Activated CD8-positive, alpha-beta memory T cell treated with anti-CD3 and anti-CD28 coated beads for 1 hour (primary cell): ENCODE measurements at regions not wholly inside any gene's neighbourhood (a gene's known extent, or its start where the extent isn't known, plus 50 kb on each side); places are given as distances from the start of the nearest gene placed in this dataset.
"Not testable (repeated sequence)": the region's sequence is repeated elsewhere in the genome, so short reads cannot be mapped to it uniquely, and the experiment has no call there.

Experiments used
- DNase-seq, 2 donors: peaks; one replicate each; pipeline ENCODE4 v3.0.0-alpha.2; 2020; ENCODE audit warnings: low read depth in 1 of 2; ENCODE audit errors: extremely low read depth in 1 of 2

DNA sequence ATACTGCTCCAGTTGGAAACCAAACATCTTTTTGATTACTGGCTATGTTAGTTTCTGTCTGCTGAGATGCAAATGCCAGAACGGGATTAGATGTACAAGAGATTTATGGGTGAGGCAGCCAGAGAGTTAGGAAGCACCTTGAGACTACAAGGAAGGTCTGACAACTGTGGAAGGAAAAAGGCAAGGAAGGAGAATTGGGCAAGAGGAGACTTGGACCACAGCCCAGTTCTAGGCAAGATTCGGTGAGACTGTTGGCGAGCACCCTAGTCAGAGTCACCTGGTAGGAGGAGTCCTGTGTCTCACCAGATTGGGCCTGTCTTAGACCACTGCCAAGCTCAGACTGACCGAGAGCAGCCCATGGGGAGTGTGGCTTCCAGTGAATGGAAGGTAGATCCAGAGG lies 91.8 kb upstream of the F13A1 start:
- no peak for DNase-seq

- no peak for DNase-seq
Measured at GRCh38 chr6:6412700-6413099, 92.2 kb upstream of the F13A1 start.

DNA sequence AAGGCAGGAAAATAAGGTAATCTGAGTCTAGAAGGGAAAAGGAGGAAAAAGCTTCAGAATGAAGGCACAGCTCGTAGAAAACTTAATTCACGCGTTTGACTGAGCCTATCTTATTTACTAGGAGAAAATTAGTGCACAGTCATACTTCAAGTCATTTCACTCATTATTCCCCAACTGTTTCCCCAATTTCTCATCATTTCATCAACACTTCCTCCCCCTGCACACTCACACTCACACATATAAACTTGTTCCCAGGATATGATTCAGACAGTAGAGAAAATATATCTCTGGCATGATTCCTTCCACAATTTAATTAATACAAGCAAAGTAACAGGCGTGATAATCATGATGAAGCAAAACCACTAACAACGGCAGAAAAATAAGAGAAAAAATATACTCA lies 94.5 kb upstream of the F13A1 start:
- DNase-seq = no peak

DNA sequence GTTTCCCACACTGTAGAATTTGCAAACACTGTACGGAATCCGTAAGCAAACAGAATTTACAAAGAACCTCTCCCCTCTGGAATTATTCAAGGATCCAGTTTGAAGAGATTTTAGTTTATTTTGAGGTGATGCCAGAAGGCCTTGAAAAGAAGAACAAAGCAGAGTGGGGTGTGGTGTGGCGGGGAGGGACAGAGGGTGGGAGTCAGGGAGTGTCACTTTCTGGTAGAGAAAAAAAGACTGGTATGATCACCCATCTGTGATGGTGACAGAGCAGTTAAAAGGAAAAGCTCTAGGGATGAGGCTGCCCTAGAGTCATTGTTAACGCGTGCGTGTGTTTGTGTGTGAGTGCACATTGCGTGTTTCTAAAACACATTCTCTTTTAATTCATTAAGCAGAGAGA lies 97.0 kb upstream of the F13A1 start:
- no peak for DNase-seq

- DNase-seq = no peak
Measured at GRCh38 chr6:6418421-6418820, 98.0 kb upstream of the F13A1 start.

DNA sequence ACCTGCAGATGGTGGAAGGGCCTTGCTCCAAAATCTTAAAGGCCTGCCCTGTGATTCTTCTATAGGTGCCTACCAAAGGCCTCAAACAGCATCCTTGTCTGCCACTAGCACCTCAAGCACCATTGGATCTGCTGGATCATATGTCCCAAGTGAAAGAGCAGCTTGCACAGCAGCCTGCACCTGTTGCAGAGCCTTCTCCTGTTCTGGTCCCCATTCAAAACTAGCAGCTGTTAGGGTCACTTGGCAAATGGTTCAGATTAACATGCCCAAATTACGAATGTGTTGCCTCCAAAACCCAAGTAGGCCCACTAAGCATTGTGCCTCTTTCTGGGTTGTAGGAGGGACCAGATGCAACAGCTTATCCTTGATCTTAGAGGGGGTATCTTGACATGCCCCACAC lies 99.6 kb upstream of the F13A1 start:
- no peak for DNase-seq

DNA sequence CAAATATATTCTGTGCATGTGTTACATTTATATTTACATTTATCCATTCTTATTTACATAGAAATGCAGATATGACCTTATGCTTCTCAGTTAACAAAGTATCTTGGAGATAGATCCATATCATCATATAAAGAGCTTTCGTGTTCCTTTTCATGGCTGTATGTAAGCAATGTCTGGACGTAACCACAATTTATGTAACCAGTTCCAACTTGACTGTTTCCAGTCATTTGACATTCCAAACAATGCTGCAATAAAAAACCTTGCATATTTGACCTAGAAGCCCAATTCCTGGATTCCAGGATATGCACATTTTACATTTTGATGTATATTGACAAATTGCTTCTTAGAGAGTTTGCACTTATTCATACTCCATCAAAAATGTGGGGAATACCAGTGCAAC lies 113.7 kb upstream of the F13A1 start:
- DNase-seq = no peak

DNA sequence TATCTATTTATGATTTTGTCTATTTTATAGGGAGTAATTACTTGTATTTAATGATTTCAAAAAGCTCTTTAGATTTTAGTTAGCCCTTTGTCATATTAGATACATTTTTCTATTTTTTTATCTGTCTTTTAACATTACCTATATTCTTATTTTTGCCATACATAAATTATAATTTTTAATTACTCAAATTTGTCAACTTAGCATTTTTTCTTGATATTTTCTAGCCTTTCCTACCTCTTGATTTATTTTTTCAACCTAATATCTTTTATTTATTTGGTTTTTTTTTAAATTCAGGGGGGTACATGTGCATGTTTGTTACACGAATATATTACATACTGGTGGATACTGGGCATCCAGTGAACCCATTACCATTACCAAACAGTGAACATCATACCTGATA lies 114.3 kb upstream of the F13A1 start:
- DNase-seq = no peak

DNA sequence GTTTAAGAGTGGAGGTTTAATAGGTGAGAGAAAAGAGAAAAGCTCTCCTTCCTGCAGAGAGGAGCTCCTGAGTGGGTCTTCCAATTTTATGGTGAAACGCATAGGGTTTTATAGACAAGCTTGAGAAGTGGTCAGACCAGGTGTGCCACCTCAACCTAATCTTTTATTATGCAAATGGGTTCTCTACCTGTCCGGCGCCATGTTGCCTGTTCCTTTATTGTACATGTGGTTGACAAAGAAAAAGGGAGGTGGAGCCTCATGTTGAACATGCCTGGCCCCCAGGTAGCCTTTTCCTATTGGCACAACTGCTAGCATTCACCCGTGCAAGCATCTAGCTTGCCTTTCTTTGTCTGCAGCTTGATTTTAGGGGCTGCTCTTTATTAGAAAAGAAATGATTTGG lies 115.9 kb upstream of the F13A1 start:
- DNase-seq = no peak

- DNase-seq = no peak
Measured at GRCh38 chr6:6436946-6437345, 116.5 kb upstream of the F13A1 start.

DNA sequence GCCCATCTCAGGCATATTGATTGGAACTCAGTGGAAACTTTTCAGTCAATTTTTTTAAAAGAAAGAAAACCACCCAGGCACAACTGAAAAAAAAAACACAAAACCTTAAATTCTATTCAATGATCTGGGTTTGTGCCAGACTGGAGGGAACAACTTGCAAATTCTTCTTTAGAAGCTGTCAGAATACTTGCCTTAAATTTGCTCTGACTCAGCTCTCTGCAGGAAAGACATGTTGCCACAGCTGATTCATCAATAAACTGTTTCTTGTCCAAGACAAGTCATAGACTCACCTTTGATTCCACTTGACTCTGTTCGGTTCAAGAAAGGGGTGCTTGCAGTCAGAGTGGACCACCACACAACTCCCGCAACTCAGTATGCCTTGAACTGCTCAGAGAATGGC lies 117.8 kb upstream of the F13A1 start:
- DNase-seq = no peak

GRCh38 chr6:6439778-6440177 lies 119.3 kb upstream of the F13A1 start:
- no peak for DNase-seq

- DNase-seq = no peak
Measured at GRCh38 chr6:6452002-6452401, 131.5 kb upstream of the F13A1 start.

- no peak for DNase-seq
Measured at GRCh38 chr6:6453186-6453585, 132.7 kb upstream of the F13A1 start.

- no peak for DNase-seq
Measured at GRCh38 chr6:6455272-6455671, 133.2 kb upstream of the LY86 start.

- DNase-seq = no peak
Measured at GRCh38 chr6:6458172-6458571, 130.3 kb upstream of the LY86 start.

DNA sequence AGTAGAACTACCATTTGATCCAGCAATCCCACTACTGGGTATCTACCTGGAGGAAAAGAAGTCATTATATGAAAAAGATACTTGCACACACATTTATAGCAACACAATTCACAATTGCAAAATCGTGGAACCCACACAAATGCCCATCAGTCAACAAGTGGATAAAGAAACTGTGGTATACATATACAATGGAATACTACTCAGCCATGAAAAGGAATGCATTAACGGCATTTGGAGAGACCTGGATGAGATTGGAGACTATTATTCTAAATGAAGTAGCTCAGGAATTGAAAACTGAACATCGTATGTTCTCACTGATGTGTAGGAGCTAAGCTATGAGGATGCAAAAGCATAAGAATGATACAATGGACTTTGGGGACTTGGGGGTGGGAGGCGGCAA lies 128.6 kb upstream of the LY86 start:
- not testable (repeated sequence) for DNase-seq

- no peak for DNase-seq
Measured at GRCh38 chr6:6460416-6460815, 128.1 kb upstream of the LY86 start.

DNA sequence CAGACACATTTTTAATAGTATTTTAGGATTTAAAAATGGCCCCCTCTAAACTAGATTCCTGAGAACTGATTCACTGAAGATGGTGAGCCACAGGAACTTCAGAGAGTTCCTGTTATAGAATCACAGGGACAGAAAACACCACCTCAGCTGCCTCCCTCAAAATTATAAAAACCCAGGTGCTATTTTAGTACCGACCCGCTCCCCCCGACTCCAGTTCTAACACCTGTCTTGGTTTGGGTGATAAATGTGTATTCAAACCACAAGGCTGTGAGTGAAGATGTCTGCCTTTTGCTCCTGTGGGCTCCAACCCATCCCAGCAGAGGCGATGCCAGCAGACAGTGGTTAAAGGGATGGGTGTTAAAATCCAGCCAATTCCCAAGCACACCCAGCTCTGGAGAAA lies 127.4 kb upstream of the LY86 start:
- DNase-seq = no peak

GRCh38 chr6:6466967-6467761 lies 121.4 kb upstream of the LY86 start:
- no peak for DNase-seq

DNA sequence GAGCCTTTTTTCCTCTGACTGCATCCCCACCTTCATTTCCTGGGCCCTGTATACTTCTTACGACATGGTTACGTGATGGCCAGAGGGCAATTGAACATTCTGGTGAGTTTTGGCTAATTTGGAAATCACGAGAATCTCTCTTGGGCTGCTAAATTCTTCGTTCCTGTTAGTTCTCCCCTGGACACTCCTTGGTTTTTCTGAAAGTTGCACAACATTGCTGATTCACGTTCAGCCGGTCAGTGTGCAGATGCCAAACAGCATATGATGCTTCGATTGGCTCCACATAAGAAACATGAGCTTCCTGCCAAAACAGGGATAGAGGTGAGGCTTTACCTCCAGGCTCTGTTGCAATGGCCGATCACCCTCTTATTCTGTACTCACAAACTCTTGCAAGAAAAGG lies 119.4 kb upstream of the LY86 start:
- no peak for DNase-seq

DNA sequence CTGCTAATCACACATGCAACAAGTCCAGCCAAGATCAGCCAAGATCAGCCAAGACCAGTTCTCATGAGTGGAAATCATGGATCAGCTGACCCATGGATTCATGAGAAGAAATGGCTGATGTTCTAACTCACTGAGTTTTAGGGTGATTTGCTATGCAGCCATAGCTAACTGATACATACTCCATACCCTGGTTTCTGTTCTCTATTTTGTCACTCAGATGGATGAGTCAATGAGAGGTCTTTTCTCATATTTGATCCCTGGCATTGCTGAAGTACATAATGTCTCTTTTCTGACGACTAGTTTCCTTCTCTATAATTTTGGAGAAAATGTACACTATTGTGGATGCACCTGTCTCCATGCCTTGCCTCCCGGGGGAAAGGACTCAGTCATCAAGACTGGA lies 118.4 kb upstream of the LY86 start:
- DNase-seq = no peak

- no peak for DNase-seq
Measured at GRCh38 chr6:6471276-6471675, 117.2 kb upstream of the LY86 start.
